Vagina (tissue), 2 donors: ENCODE measurements at regions not wholly inside any gene's neighbourhood (a gene's known extent, or its start where the extent isn't known, plus 50 kb on each side); places are given as distances from the start of the nearest gene placed in this dataset.

Source experiments
- CTCF ChIP-seq, 3 experiments: fragments of 450-650 bp in 2 of 3; fragments of 200-600 bp in 1 of 3; sonication (generic) in 1 of 3; IDR thresholded peaks; one replicate each; pipeline ENCODE4 v1.5.1; 2017 to 2019; ENCODE audit warnings: antibody characterized with exemption in 3 of 3, mild to moderate bottlenecking in 2 of 3, moderate library complexity in 2 of 3
- POLR2AphosphoS5 ChIP-seq, 2 donors: sonication (generic); formaldehyde crosslinking; IDR thresholded peaks; one replicate each; pipeline ENCODE4 v1.9.0; 2017; ENCODE audit warnings: antibody characterized with exemption in 2 of 2, mild to moderate bottlenecking in 2 of 2, low read depth in 1 of 2; ENCODE audit not compliant: insufficient read depth in 1 of 2

- no peak for TF ChIP-seq CTCF (IDR thresholded peaks at IDR 0.05)
- TF ChIP-seq POLR2AphosphoS5 (IDR thresholded peaks at IDR 0.05; ENCODE audit: insufficient read depth in 1 of 2, low read depth in 1 of 2) = no peak
Observed at GRCh38 chr20:36091561-36092397, 62.8 kb upstream of the EPB41L1 start.
